ENCODE measurements at regions not wholly inside any gene's neighbourhood (a gene's known extent, or its start where the extent isn't known, plus 50 kb on each side); places are given as distances from the start of the nearest gene placed in this dataset.
"Not testable (repeated sequence)": the region's sequence is repeated elsewhere in the genome, so short reads cannot be mapped to it uniquely, and the experiment has no call there.

DNA sequence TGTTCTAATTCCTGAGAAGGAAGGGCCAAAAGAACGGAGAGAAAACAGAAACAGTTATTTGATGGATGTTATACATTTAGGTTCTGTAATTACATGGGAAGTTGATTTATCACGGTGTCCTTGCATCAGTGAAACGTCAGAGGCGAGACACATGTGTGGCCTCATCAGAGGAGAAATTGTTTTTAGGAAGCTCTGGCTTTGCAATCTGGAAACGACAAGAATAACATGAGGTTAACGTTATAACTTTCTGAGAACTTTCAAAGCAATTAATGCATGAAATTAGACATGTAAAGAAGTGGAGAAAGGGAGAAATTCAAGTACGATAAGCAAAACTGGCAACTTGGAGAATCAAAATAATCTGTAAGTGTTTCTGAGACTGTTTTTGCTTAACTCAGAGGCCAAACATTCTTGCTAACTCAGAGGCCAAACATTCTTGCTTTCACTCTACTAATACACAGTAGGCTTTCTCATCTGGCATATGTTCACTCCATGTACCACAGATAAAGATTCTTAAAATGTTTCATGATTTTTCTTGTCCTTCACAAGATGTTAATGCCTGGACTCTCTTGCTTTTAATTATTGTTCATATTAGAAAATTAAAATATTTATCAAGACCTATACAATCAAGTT is 933.0 kb downstream of the TLE4 start:
- no peak for DNase-seq (ENCODE audit: insufficient read length, low spot score)
- no peak for TF ChIP-seq POLR2A (IDR thresholded peaks at IDR 0.05; ENCODE audit: low read depth, low read length)
- FAIRE-seq, result peak; percentile 73

GRCh38 chr9:80503671-80504281 is 932.0 kb downstream of the TLE4 start:
- DNase-seq (ENCODE audit: insufficient read length, low spot score) (no peak), FAIRE-seq (peak; percentile 90)
- TF ChIP-seq POLR2A (IDR thresholded peaks at IDR 0.05; ENCODE audit: low read depth, low read length), result no peak

DNA sequence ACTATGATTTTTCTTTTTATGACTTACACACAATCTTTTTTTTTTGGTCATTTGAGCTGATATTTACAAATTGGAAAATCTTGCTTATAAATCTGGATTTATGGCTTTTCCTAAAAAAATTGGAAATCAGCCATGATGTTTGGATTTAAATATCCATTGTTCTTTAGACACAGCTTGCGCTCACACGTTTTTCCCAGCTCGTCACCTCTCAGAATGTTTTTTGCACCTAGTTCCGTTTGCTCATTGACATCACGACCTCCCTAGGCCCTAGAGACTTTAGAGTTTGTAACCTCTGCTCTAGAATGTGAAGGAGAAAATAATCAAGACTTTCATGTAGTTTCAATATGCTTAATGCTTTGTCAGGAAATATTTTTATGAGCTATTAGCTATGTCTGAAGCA is 930.5 kb downstream of the TLE4 start:
- no peak for TF ChIP-seq POLR2A (IDR thresholded peaks at IDR 0.05; ENCODE audit: low read depth, low read length)
- FAIRE-seq, result no peak
- DNase-seq (ENCODE audit: insufficient read length, low spot score), result no peak

GRCh38 chr9:80501635-80502034 is 929.9 kb downstream of the TLE4 start:
- FAIRE-seq (no peak), DNase-seq (ENCODE audit: insufficient read length, low spot score) (no peak)
- TF ChIP-seq POLR2A (IDR thresholded peaks at IDR 0.05; ENCODE audit: low read depth, low read length), result no peak

- no peak for DNase-seq (ENCODE audit: insufficient read length, low spot score)
- no peak for TF ChIP-seq POLR2A (IDR thresholded peaks at IDR 0.05; ENCODE audit: low read depth, low read length)
- FAIRE-seq, result peak; percentile 45
Measured at GRCh38 chr9:80500300-80500699, 928.5 kb downstream of the TLE4 start.

DNA sequence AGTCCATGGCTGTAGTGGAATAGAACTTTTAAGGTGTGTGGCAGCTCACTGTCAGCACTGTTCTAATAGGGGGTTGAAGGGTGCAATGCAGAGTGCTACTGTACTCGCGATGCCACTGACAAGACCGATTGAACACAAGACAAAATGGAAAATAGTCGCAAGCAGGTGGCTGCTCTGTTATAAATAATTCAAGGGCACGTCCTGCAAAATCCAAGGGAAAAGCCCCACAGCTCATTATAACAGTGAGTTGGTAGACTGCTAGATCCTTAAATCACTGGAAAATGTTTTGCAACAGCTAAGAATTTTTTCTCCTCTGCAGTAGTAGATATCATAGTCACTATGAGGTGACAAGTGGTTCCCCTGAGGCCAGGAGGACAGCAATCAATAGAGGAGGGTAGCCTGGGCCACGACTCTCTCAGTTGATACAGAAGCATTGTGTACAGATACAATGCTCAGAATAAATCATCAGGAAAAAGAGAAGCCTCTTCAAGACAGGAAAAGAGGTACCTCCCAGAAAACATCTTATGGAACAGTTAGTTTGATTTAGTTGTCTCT is 926.3 kb downstream of the TLE4 start:
- FAIRE-seq (no peak), DNase-seq (ENCODE audit: insufficient read length, low spot score) (no peak)
- TF ChIP-seq POLR2A (IDR thresholded peaks at IDR 0.05; ENCODE audit: low read depth, low read length), result no peak

- DNase-seq (ENCODE audit: insufficient read length, low spot score), result no peak
- no peak for FAIRE-seq
- TF ChIP-seq POLR2A (IDR thresholded peaks at IDR 0.05; ENCODE audit: low read depth, low read length), result no peak
Measured at GRCh38 chr9:80496901-80497556, 925.3 kb downstream of the TLE4 start.

DNA sequence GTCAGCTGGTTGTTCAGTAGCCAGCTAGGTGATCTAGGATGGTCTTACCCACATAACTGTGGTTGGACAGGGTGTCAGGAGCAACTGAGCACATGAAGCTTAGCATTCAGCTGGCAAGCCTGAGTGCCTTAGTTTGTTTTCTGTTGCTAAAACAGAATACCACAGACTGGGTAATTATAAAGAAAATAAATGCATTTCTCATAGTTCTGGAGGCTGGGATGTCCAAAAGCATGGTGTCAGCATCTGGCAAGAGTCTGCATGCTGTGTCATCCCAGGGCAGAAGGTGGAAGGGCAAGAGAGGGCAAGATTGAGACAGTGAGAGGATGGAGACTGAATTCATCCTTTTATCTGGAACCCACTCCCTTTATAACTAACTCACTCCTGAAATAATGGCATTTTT is 921.5 kb downstream of the TLE4 start:
- TF ChIP-seq POLR2A (IDR thresholded peaks at IDR 0.05; ENCODE audit: low read depth, low read length), result no peak
- FAIRE-seq (no peak), DNase-seq (ENCODE audit: insufficient read length, low spot score) (no peak)

DNA sequence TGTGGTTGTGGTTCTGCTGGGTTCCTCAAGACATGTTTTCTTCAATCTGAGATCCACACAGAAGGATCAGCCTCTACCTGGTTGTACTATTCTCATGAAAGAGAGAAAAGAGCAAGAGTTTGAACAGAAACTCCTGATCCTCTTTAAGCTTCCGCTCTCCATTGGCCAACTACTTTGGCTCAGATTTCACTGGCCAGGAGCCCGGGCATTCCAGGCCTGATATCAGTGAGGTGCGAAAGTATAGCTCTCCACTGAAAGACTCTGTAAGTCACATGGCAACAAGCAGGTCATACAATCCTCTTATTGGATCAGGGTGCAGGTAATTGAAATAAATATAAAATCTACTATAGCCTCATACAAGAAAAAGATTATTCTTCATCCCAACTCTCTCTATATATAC is 920.5 kb downstream of the TLE4 start:
- DNase-seq (ENCODE audit: insufficient read length, low spot score), result no peak
- TF ChIP-seq POLR2A (IDR thresholded peaks at IDR 0.05; ENCODE audit: low read depth, low read length), result no peak
- FAIRE-seq, result no peak

DNA sequence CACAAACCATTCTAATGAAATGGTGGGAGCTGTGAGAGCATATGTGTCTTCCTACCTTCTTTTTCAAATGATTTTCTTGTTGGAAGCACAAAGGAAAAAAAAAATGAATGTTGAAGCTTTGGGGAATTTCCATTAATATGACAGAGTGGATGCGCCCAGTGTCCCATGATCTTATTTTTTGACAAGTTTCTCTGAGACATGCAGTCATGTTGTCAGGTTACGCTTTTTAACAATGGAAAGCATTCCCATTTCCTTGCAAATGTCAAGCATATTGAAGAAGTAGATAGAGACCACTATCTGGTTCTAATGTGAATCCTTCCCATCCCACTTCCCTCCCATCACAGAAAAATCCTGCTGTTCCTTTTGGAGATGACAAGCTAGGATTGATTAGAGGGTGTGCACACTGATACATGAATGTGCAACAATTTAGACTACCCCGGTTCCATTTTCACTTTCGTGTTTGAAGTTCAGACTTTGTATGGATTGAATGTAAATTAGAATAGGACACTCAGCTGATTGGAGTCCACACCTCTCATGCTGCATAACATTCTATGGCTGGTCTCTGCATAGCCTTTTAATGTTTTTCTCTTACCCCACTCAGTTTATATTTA is 919.4 kb downstream of the TLE4 start:
- TF ChIP-seq POLR2A (IDR thresholded peaks at IDR 0.05; ENCODE audit: low read depth, low read length), result no peak
- FAIRE-seq (peak; percentile 75), DNase-seq (ENCODE audit: insufficient read length, low spot score) (no peak)

DNA sequence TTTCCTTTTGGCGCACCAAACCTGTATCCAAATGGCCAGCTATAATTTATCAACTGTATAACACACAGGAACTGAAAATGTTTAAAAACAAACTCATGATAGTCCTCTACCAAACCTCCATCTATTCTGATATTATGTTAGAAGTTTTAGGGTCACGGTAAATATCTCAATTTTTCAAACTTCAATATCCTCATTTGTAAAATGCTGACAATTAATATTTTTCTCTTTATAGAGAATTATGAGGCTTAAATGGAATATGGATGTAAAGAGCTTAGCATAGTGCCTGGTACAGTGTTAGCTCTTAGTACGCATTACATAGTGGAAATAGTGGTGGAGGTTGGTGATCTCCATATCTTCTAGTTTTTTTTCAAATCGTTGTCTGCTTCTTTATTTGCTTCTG is 917.6 kb downstream of the TLE4 start:
- FAIRE-seq (no peak), DNase-seq (ENCODE audit: insufficient read length, low spot score) (no peak)
- no peak for TF ChIP-seq POLR2A (IDR thresholded peaks at IDR 0.05; ENCODE audit: low read depth, low read length)

DNA sequence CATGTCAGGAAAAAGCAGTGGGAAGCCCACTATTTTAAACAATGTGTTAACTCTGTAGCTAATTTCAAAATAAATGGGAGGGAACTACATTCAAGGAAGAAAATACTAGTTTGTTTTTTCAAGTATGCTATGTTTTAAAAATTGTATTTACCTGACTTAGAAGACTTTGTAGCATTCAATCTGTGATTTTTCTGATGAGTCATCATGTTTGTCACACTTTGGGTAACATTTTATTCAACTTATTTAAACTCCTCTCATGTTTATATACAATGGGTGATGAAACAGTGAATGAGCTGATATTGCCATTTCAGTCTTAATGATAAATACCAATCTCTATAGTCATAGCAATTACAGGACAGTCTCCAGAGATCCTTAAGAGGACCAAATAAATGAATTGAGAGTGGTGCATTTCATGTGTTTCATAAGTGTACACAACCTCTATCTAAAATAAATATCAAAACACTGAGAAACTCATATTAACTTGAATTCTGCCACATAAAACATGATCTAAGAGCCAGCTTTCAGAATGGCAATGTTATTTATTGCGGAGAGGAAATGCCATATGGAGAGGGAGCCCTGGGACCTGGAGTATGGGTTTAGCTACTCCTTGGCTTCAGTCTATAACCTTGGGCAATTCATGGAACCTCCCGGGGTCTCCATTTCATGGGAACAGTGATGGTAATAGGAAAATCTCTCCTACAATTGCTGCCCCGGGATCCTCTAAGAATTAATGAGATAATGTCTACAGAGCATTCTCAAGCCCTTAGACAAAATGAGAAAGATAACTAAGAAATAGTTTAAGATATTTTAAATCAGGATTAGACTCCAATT is 913.9 kb downstream of the TLE4 start:
- FAIRE-seq, result peak; percentile 55

DNA sequence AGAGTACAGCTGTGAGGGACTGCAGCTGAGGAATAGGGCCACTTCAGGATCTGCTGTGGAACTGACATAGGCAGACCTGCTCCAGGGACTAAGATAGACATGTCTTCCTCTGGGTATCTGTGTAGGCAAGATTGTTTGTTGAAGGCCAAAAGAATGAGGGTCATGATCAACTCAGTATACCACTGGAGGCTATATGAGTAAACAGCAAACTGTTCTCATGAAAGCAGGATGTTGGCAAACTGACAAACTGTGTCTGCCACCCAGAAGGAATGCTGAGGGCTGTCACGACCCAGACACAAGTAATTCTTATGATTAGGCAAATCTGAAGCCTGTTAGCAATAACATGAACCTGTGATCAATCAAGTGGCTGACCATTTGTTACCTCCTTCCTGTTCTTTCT is 910.5 kb downstream of the TLE4 start:
- not testable (repeated sequence) for FAIRE-seq; DNase-seq (ENCODE audit: insufficient read length, low spot score)

More for the DNA sequence above, 913.9 kb downstream of the TLE4 start:
- TF ChIP-seq POLR2A (IDR thresholded peaks at IDR 0.05; ENCODE audit: low read depth, low read length), result no peak
- no peak for DNase-seq (ENCODE audit: insufficient read length, low spot score)

- FAIRE-seq, result peak; percentile 30
- no peak for DNase-seq (ENCODE audit: insufficient read length, low spot score)
- no peak for TF ChIP-seq POLR2A (IDR thresholded peaks at IDR 0.05; ENCODE audit: low read depth, low read length)
Measured at GRCh38 chr9:80467632-80468031, 895.9 kb downstream of the TLE4 start.

Measured in H54 (cell line).